DMS114 treated with DMSO at 0.1 percent for 48 hours (cell line): ENCODE measurements at regions not wholly inside any gene's neighbourhood (a gene's known extent, or its start where the extent isn't known, plus 50 kb on each side); places are given as distances from the start of the nearest gene placed in this dataset.
A peak's percentile ranks its signal among the peaks of the same experiment; 100 is the strongest.

Experiments used
- DNase-seq: peaks from one replicate; lab custom pipeline; 2025; ENCODE audit not compliant: unreplicated experiment; lab: John Stamatoyannopoulos, UW

DNA sequence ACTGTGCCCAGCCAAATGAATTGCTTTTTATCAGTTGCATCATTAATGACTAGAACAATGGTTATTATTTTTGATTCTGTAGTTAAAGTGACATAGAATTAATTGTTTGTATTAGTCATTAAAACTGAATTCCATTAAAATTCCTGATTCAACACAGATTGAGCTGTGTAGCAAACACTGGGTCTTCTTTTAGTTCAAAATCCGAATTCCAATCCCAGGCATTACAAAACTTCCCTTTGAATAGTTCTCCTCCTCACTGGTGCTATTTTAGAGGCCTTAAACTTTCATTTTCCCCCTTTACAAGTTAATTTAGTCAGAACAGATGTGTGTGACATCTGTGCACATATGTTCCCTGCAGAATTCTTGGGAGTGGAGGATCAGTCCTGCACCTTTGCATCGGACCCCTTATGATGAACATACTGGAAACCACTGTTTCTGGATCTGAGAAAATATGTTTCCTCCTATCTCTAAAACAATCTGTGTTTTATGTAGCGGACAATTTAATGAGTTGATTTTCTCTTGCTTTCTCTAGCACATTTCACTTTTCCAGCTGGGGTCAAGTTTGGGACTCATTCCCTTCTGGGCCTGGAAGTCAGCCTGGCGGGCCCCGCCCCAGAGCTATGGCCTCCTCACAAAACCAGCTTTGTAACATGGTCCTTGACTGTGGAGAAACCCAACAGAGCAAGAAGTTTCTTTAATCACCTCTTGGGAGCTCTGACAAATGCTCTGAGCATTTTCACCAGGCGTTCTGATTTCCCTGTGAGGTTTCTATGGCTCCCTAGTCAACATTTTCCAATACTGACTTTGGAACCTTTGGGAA lies 87.9 kb upstream of the MAMDC2 start:
- no peak for DNase-seq

DNA sequence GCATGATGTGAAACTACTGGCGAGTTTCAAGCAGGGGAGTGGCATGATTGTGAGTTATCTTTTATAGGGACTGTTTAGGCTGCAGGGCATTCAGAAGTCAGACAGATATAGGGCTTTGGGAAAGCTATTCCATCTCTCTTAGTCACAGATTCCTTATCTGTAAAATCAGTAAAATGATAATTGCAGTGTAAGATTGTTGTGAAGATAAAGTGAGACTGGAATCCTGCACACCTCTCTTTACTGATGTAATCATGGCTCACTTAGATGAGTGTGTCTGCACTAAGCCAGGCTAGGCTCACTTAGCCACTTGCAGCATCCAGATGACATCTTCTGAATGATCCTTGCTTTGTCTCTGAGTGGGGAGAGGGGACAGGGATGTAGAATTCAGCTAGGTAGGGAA lies 81.8 kb upstream of the MAMDC2 start:
- no peak for DNase-seq

DNA sequence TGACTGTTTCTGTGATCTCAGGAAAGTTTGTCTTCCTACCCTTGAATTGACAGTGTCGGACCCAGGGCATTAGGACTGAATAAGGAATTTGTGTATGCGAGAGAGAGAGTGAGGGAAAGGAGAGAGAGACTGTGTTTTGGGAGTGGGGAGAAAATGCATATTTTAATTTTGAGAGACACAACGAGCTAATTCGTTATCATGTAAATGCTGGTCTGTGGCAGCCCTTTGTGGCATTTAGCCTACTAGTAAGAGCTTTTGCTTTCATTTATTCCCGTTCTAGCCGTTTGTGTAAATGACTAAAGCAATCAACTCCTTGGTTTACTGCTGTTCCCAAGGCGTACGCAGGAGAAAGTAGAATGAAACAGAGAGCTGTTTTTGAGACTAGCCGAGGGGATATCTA lies 79.8 kb upstream of the MAMDC2 start:
- no peak for DNase-seq

DNA sequence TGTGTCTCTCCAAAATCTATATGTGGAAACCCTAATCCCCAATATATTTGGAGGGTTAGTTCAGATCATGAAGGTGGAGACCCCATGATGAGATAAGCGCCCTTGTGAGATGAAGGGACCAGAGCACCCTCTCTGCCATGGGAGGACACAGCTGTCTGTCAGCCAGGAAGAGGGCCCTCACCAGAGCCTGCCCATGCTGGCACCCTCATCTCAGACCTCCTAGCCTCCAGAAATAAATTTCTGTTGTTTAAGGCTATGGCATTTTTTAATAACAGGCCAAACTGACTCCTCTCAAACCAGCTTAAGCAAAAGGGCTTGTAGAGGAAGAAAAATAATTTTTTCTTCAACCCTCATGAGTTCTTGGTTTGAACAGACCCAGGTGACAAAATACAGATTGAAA lies 79.2 kb upstream of the MAMDC2 start:
- DNase-seq = no peak

DNA sequence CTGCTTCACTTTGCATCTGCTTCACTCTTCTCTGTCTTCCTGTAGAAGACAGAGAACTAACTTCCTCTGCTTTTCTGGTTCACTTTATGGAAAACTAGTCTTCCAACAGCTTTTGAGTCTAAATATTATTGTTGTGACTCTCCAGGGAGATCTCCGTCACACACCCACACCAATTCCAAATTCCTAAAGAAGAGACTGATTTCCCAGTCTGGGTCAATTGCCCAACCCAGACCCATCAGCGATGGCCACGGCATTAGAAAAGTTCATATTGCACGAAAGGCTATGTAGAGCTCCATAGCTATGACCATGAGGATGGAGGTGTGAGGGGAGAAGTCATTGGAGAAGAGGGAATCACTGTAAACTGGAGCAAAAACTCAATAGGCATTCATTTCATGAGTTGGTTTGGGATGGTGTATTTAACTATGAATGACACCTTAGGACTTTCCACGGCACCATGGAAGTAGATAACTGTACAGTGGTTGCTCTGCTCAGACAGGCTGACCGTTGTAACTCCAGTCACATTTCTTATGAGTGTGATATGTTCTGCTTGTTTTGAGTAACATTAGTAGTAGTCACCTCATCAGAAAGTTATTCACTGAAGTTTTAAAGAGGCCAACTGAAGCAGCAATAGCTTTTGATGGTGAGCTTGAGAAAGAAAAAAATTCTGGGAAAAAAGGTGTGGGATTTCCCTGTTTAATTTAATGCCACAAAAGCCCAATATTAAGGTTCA lies 78.1 kb upstream of the MAMDC2 start:
- DNase-seq = no peak

DNA sequence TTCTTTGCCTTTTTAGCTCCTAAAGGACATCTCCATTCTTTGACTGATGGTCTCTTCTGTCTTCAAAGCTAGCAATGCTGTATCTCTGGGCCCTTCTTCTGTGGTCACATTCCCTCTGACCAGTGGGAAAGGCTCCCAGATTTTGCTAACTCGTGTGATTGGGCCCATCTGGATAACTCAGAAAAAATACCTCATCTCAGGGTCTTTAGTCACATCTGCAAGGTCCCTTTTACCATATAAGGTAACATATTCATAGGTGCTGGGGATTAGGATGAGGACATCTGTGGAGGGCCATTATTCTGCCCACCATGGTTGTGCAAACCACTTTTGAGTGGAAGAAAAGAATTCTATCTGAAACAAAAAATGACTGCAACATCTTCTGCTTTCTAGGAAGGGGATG lies 76.3 kb upstream of the MAMDC2 start:
- DNase-seq = no peak

DNA sequence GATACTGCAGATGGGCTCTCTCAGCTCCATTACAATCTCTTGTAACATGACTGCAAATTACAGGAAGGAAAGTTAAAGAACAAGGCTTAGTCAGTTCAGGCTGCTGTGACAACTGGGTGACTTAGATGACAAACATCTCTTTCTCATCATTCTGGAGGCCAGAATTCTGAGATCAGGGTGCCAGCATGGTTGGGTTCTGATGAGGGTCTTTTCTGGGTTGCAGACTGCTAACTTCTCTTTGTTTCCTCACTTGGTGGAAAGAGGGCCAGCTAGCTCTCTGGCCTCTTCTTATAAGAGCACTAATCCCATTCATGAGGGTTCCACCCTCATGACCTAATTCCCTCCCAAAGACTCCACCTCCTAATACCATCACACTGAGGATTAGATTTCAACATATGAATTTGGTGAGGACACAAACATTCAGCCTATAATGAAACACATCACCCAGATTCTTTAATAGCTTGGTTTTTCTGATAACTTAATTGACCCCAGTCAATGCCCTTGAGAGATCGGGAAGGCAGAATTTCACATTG lies 73.6 kb upstream of the MAMDC2 start:
- no peak for DNase-seq

DNA sequence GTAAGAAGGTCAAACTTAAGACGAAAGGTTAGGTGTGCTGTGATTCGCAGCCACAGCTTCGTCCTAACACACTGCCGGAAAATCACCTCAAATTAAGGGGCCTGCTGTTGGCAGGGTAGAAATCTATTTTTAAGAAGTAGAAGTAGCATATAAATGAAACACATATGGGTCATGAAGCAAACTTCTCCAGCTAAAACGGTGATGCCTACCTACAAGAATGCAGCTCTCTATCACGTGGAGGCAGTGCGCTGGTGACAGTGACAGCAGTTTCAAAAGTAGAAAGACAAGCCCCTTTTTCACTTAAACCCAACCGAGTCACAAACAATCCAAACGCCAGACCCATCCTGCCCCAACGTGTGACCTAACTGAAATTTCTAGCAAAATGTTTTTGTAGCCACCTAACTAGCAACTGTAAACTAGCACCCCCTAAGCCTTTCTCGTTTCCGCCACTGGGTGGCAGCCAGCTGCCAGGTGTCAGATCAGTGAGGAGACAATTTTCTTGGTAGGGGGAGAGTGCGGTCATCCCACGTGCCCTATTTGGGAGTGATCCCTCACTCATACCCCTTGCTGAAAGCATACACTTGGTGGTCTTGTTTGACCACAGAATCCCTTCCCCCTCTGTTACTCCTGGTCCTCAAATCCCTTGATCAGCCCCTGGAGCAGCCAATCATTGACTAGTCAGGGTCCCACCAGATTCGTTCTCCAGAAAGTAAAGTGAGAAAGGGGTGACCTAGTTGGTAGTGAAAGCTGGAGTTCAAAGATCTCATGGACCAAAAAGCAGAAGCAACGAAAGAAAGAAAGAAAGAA lies 71.8 kb upstream of the MAMDC2 start:
- DNase-seq = peak; percentile 30

DNA sequence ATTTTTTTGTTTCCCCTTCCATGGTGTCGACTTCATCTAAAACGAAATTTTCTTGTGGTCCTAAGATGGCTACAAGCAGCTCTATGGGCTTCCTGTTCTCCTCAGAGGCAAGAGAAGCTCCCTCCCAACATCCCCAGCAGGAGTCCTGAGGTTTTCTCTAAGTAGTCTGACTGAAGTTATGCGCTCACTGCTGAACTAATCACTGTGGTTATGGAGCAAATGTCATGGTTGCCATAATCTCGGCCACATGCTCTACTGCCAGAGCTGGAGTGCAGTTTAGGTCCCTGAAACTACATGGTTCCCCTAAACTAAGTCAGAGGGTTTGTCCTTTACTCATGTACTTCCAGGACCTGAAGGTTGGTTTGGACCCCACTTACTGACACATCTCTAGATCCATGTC lies 68.0 kb upstream of the MAMDC2 start:
- DNase-seq = no peak

DNA sequence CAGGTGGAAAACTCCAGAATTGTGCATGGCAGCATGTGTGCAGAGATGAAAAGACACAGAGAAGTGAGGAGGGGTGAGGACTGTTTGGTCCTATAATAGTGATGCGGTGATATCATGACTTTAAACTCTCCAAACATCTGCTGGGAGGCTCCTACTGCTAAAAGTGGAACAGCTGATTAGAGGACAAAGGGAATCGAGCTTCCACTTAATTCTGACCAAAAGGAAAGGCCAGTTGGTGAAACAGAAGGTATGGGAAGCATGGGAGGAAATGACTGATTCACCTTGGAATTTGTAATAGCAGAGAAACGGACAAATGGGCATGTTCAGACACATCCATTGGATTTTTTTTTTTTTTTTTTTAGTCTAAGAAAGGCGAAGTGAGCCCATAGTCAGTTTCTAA lies 67.5 kb upstream of the MAMDC2 start:
- DNase-seq = no peak

DNA sequence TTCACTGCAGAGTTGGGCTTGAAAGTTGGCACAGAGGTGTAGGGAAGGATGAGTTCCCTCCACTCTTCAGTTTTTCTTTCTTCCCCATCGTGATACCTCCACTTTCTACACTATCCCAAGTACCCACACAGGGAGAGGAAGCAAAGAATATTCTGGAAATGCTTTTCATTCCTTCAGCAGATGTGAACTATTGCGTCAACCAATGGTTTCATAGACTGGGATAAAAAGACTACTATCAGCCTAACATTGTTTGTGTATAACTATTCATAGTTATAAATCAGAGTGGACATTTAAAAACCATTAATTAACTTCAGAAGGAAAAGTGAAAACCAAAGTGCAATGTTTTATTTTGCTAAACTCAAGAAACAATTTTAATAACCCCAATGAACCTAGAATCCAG lies 63.6 kb upstream of the MAMDC2 start:
- DNase-seq = no peak

DNA sequence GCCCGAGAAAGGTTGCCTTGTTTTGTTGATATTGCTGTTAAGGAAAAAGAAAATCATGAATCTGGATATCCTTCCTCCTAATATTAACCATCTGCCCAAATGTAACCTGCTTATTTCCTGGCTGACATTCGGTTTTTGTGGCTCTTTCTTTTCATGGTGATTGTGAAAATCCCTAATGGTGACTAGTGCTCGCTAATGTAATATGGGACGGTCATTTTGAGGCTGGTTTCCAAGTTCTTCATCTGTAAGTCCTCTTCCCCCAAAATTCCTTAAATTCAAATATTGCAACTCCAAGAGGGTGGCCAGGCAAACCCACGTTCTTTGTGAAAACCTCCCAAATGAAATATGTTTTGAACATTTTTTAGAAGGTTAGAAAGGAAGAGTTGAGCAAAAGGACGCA lies 63.1 kb upstream of the MAMDC2 start:
- DNase-seq = no peak

DNA sequence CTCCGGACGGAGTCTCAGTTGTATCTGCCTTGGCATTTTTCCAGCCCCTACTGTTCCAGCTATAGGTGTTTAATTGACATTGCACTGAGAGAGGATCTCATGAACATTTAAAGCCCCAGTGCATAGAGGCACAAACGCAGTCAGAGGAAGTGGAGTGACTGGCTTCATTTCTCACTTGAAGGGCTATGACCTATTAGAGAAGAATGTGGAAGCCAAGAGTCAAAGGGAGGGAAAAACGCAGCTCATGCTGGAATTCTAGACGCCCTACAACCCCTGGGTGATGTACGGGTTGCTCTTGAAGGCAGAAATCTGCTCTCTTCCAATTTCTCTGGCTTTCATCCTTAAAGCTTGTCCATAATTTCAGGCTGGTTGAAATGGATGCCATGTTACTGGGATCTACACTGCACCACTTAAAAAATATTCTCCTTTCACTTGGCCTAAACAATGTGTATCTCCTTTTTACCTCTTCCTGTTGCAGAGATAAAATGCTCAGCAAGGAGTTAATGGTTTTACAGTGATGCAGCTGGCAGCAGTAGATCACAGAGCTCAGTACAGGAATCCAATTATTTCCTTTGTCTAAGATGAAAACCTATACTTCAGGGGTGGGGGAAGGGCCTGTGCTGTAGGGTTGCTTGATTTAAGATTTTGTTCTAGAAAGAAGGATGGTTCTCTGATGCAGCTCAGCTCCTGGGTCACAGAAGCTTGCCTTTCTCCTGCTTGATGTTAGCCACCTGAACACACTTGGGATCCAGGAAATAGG lies 61.8 kb upstream of the MAMDC2 start:
- DNase-seq = no peak

DNA sequence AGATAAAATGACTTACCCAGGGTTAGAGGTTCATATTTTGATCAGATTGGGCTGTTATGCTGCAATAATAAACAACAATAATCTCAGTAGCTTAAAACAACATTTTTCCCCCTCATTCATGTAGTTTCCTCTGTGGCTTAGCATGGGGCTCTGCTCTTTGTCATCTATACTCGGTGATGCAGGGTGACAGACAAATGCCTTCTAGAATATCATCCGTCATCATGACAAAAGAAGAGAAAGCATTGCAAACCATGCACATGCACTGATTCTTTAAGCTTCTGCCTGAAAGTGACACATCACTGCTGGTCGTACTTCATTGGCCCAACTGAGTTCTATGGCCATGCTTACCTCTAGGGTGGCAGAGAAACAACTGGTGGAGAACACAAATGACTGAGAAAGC lies 58.8 kb upstream of the MAMDC2 start:
- no peak for DNase-seq

DNA sequence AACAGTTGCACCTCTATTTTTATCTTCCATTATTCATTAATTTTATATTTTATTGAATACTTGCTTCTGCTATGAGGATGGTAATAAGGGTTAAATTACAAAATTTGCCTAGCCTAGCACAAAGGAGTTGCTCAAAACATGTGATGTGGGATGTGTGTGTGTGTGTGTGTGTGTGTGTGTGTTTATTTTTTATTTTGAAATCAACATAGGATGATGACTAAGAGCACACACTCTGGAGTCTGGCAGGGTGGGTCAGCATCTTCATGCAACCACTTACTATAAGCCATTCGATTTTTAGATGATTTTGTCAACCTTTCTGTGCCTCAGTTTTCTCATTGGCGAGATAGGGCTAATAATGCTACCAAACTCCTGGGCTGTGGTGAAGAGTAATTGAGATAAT lies 57.7 kb upstream of the MAMDC2 start:
- no peak for DNase-seq

DNA sequence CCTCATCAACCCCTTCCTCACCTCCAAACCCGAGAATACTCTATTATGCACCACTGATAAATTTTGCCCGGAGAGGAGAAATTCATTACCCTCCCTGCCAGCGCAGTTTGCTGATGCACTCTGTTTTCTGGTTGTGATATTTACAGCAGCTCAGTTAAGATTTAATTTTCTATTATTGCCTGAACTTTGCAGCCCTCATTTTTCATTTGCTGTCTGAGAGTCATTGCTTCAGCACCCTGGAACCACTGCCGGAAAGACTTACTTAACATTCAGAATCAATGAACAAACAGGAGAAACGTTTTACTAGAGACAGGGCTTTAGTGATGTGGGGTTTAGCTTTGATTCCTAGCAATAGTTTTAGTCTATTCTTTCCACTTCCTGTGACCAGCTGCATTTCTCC lies 56.7 kb upstream of the MAMDC2 start:
- DNase-seq = no peak

DNA sequence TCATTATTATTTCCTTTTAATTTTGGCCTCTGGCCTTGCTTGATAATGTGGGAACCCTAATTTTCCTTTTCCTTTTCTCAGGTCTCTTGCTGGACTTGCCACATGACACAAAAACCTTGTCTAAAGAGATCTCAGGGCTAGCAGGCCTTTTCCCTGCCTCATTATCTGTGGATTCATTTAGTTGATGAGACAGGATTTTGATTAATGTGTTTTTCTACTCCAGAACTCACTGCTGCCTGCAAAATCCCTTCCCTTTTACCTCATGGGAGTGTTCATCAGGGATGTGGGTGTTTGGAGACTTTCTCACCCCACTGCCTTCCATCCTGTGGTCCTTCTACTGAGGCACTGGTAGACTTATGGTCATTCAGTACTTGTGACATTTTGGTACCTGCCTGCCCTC lies 56.2 kb upstream of the MAMDC2 start:
- DNase-seq = no peak

DNA sequence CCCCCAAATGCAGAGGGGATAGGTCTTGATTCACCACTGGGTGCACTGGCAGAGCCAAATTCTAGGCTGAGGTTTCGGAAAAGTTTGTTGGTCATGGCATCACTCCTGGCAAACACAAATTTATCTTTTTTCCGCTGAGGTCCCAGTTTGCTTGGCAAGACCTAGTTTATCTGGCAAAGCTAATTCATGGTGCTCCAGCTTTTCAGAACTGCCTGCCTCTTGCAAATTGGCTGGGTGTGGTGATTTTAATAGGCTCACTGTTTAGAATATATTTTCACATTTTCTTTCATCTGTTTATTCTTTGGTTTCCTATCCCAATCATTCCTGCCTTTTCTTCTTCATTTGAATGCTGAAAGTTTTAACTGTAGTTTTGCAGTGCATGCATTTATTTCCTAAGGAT lies 50.5 kb upstream of the MAMDC2 start:
- DNase-seq = no peak
